Right lobe of liver (tissue), 4 donors: ENCODE measurements at regions not wholly inside any gene's neighbourhood (a gene's known extent, or its start where the extent isn't known, plus 50 kb on each side); places are given as distances from the start of the nearest gene placed in this dataset.

Experiments used
- CTCF ChIP-seq, 4 donors: fragments of 200-600 bp in 3 of 4; fragments of 450-650 bp in 1 of 4; IDR thresholded peaks; one replicate each; pipeline versions ENCODE4 v1.5.1 to v1.8.0; 2016 to 2022; ENCODE audit warnings: antibody characterized with exemption in 4 of 4, mild to moderate bottlenecking in 2 of 4
- POLR2A ChIP-seq: fragments of 450-650 bp; IDR thresholded peaks from one replicate; pipeline ENCODE4 v1.6.1; 2017; ENCODE audit warnings: antibody characterized with exemption, mild to moderate bottlenecking
- donor health status: DM: no; HTN: no; CAD: no.
- donor health status: DM: no; HTN: no; CAD: no.
- donor health status: DM: no; HTN: yes; CAD: no.

GRCh38 chr18:67134911-67135310, 381.6 kb downstream of the DSEL start:
- no peak for TF ChIP-seq CTCF (IDR thresholded peaks at IDR 0.05)
- no peak for TF ChIP-seq POLR2A
